K562 (cell line): ENCODE measurements at regions not wholly inside any gene's neighbourhood (a gene's known extent, or its start where the extent isn't known, plus 50 kb on each side); places are given as distances from the start of the nearest gene placed in this dataset.

Experiments
- ARID2 ChIP-seq: fragments of 450-650 bp; IDR thresholded peaks from 2 replicates; pipeline ENCODE4 v1.6.1; 2017; ENCODE audit warnings: antibody characterized with exemption, mild to moderate bottlenecking
- ASH1L ChIP-seq: fragments of 450-650 bp; IDR thresholded peaks from 2 replicates; pipeline ENCODE4 v1.6.1; 2018; ENCODE audit warnings: borderline replicate concordance, mild to moderate bottlenecking, low read depth; ENCODE audit not compliant: partially characterized antibody
- CTCFL ChIP-seq: IDR thresholded peaks from 2 replicates; pipeline ENCODE4 v1.6.1; 2011; ENCODE audit warnings: borderline replicate concordance, low read depth, mild to moderate bottlenecking, moderate library complexity, low read length; ENCODE audit not compliant: insufficient read depth, poor library complexity, severe bottlenecking
- E2F4 ChIP-seq: sonication (generic); formaldehyde crosslinking; IDR thresholded peaks from 2 replicates; pipeline ENCODE4 v1.8.0; 2022; ENCODE audit warnings: mild to moderate bottlenecking, low read depth, missing genetic modification reagents
- ETV5 ChIP-seq: sonication (generic); formaldehyde crosslinking; IDR thresholded peaks from 2 replicates; pipeline ENCODE4 v1.4.0; 2020; ENCODE audit warnings: low read depth, mild to moderate bottlenecking, missing genetic modification reagents
- HDGF ChIP-seq: fragments of 450-650 bp; IDR thresholded peaks from 2 replicates; pipeline ENCODE4 v1.6.1; 2016
- HNRNPLL ChIP-seq: fragments of 200-400 bp; formaldehyde crosslinking; IDR thresholded peaks from 2 replicates; pipeline ENCODE4 v1.6.1; 2017; ENCODE audit warnings: low read length, low read depth, mild to moderate bottlenecking; ENCODE audit not compliant: poor library complexity, severe bottlenecking
- ILK ChIP-seq: fragments of 450-650 bp; IDR thresholded peaks from 2 replicates; pipeline ENCODE4 v1.6.1; 2016; ENCODE audit warnings: missing genetic modification characterization, low read depth, mild to moderate bottlenecking, missing compliant biosample characterization, moderate library complexity, borderline replicate concordance
- MAFG ChIP-seq: fragments of 450-650 bp; conservative IDR thresholded peaks from 2 replicates; pipeline ENCODE4 v1.6.1; 2016; ENCODE audit warnings: missing genetic modification characterization, missing compliant biosample characterization
- MYBL2 ChIP-seq, 2 experiments: fragments of 450-650 bp in 1 of 2; sonication (generic) in 1 of 2; formaldehyde crosslinking in 1 of 2; IDR thresholded peaks; 2 replicates each; pipeline versions ENCODE4 v1.6.1 to v1.8.1; 2017 to 2022; ENCODE audit warnings: borderline replicate concordance in 1 of 2, inconsistent platforms in 1 of 2, low read depth in 1 of 2, mild to moderate bottlenecking in 1 of 2, missing genetic modification reagents in 1 of 2, moderate library complexity in 1 of 2
- NBN ChIP-seq: fragments of 450-650 bp; IDR thresholded peaks from 2 replicates; pipeline ENCODE4 v1.6.1; 2016; ENCODE audit warnings: low read depth, mild to moderate bottlenecking
- NEUROD1 ChIP-seq: fragments of 150-350 bp; IDR thresholded peaks from 2 replicates; pipeline ENCODE4 v1.6.1; 2014; ENCODE audit warnings: borderline replicate concordance, low read length, low read depth; ENCODE audit not compliant: partially characterized antibody
- NFRKB ChIP-seq: fragments of 450-650 bp; IDR thresholded peaks from 2 replicates; pipeline ENCODE4 v1.6.1; 2016; ENCODE audit warnings: low read depth
- RBM34 ChIP-seq: fragments of 200-400 bp; formaldehyde crosslinking; IDR thresholded peaks from 2 replicates; pipeline ENCODE4 v1.6.1; 2018; ENCODE audit warnings: low read length, borderline replicate concordance; ENCODE audit not compliant: insufficient read depth
- SAFB2 ChIP-seq: fragments of 200-400 bp; formaldehyde crosslinking; IDR thresholded peaks from 2 replicates; pipeline ENCODE4 v1.6.1; 2018; ENCODE audit warnings: borderline replicate concordance, low read length, low read depth, moderate library complexity; ENCODE audit not compliant: severe bottlenecking
- SMAD3 ChIP-seq: fragments of 450-650 bp; formaldehyde crosslinking; conservative IDR thresholded peaks from 2 replicates; pipeline ENCODE4 v1.4.0; 2020; ENCODE audit warnings: mild to moderate bottlenecking
- SNAPC5 ChIP-seq: fragments of 250-450 bp; sonication (Bioruptor Pico); IDR thresholded peaks from 2 replicates; pipeline ENCODE4 v1.8.0; 2021; ENCODE audit warnings: moderate library complexity, mild to moderate bottlenecking, inconsistent platforms
- SRSF1 ChIP-seq: fragments of 200-400 bp; formaldehyde crosslinking; IDR thresholded peaks from 2 replicates; pipeline ENCODE4 v1.6.1; 2017; ENCODE audit warnings: mild to moderate bottlenecking, low read depth, low read length, moderate library complexity
- ZFX ChIP-seq: sonication (generic); formaldehyde crosslinking; IDR thresholded peaks from 2 replicates; pipeline ENCODE4 v1.8.0; 2022; ENCODE audit warnings: mild to moderate bottlenecking, missing genetic modification reagents, moderate library complexity
- ZNF76 ChIP-seq: fragments of 250-450 bp; sonication (Bioruptor Pico); IDR thresholded peaks from 2 replicates; pipeline ENCODE4 v1.4.0; 2020; ENCODE audit warnings: mild to moderate bottlenecking, moderate library complexity, borderline replicate concordance
- TF ChIP-seq, protein P1 (sequence below): sonication (generic); formaldehyde crosslinking; IDR thresholded peaks from 2 replicates; pipeline ENCODE4 v1.8.1; 2022; ENCODE audit warnings: missing genetic modification reagents
- TF ChIP-seq, protein P2 (sequence below): fragments of 200-800 bp; sonication (Bioruptor generic); IDR thresholded peaks from 2 replicates; pipeline ENCODE4 v1.6.1; 2017; ENCODE audit warnings: missing genetic modification characterization, missing compliant biosample characterization

DNA sequence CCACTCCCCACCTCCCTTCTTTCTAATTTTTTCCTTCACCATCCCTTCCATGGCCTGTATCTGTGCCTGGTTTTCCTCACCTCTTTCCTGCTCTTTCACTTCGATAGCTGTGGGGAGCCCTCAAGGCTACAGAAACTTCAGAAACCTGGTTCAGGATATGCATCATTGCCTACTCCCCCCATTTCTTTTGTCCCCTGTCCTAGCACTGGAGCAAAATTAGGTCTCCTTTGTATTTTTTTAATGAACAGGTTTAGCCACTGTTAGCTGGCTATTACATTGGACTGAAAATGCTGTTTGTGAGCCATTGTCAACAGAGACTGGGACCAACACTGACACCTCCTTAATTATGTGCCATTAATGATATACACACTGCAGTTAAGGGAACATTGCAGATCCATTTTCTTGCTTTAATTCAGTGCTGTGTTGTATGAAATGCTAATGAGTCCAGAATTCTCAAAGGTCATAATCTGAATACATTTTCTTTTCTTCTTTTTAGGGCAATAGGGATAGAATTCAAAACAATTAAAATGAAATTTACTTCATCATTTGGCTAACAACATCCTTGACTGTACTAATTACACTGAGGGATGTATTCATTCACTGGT lies 138.6 kb downstream of the PDCD6IP start (continued):
- no peak for TF ChIP-seq CTCFL
- no peak for TF ChIP-seq HDGF
- TF ChIP-seq MYBL2 (IDR thresholded peaks at IDR 0.05; ENCODE audit: low read depth) = no peak
- TF ChIP-seq MYBL2 (CRISPR knock-in tag; IDR thresholded peaks at IDR 0.05; ENCODE audit: borderline replicate concordance) = no peak
- TF ChIP-seq NEUROD1 = peak; percentile 61
- no peak for TF ChIP-seq HNRNPLL
- TF ChIP-seq NBN = 0 out of 2 replicates have a peak, but pooled peaks have one; percentile 10
- TF ChIP-seq SAFB2 = no peak
- TF ChIP-seq, protein P1, sequence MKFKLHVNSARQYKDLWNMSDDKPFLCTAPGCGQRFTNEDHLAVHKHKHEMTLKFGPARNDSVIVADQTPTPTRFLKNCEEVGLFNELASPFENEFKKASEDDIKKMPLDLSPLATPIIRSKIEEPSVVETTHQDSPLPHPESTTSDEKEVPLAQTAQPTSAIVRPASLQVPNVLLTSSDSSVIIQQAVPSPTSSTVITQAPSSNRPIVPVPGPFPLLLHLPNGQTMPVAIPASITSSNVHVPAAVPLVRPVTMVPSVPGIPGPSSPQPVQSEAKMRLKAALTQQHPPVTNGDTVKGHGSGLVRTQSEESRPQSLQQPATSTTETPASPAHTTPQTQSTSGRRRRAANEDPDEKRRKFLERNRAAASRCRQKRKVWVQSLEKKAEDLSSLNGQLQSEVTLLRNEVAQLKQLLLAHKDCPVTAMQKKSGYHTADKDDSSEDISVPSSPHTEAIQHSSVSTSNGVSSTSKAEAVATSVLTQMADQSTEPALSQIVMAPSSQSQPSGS = no peak
- TF ChIP-seq ZNF76 (CRISPR knock-in tag) = no peak
- TF ChIP-seq RBM34 = no peak
- TF ChIP-seq ASH1L = no peak
- TF ChIP-seq ARID2 = peak; percentile 15; the same call in 1 of the 2 replicates
- TF ChIP-seq, protein P2, sequence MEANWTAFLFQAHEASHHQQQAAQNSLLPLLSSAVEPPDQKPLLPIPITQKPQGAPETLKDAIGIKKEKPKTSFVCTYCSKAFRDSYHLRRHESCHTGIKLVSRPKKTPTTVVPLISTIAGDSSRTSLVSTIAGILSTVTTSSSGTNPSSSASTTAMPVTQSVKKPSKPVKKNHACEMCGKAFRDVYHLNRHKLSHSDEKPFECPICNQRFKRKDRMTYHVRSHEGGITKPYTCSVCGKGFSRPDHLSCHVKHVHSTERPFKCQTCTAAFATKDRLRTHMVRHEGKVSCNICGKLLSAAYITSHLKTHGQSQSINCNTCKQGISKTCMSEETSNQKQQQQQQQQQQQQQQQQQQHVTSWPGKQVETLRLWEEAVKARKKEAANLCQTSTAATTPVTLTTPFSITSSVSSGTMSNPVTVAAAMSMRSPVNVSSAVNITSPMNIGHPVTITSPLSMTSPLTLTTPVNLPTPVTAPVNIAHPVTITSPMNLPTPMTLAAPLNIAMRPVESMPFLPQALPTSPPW (CRISPR knock-in tag) = no peak
- peak; percentile 2; the same call in 1 of the 2 replicates for TF ChIP-seq NFRKB
- no peak for TF ChIP-seq SRSF1
- TF ChIP-seq ZFX (CRISPR knock-in tag) = 0 out of 2 replicates have a peak, but pooled peaks have one; percentile 19
- no peak for TF ChIP-seq SNAPC5 (CRISPR knock-in tag)
- no peak for TF ChIP-seq MAFG (tag)
- TF ChIP-seq ETV5 (CRISPR knock-in tag) = no peak
- no peak for TF ChIP-seq ILK (tag)
- TF ChIP-seq SMAD3 (CRISPR knock-in tag) = no peak
- TF ChIP-seq E2F4 (CRISPR knock-in tag) = no peak
